Suprapubic skin (tissue), 4 donors: ENCODE measurements at regions not wholly inside any gene's neighbourhood (a gene's known extent, or its start where the extent isn't known, plus 50 kb on each side); places are given as distances from the start of the nearest gene placed in this dataset.

Experiments
- DNase-seq, 2 donors: peaks; one replicate each; pipeline ENCODE4 v3.0.0-alpha.2; 2019; ENCODE audit warnings: low spot score in 2 of 2
- H3K27ac ChIP-seq: fragments of 200-600 bp; sonication (generic); one replicate; pipeline ENCODE4 v1.5.1; 2019
- H3K27me3 ChIP-seq: fragments of 200-600 bp; sonication (generic); one replicate; pipeline ENCODE4 v1.5.1; 2019
- H3K36me3 ChIP-seq: fragments of 200-600 bp; sonication (generic); one replicate; pipeline ENCODE4 v1.5.1; 2019
- H3K4me1 ChIP-seq: fragments of 200-600 bp; sonication (generic); one replicate; pipeline ENCODE4 v1.5.1; 2019
- H3K4me3 ChIP-seq: fragments of 200-600 bp; sonication (generic); one replicate; pipeline ENCODE4 v1.5.1; 2019; ENCODE audit warnings: mild to moderate bottlenecking
- H3K9me3 ChIP-seq: fragments of 200-600 bp; sonication (generic); one replicate; pipeline ENCODE4 v1.5.1; 2019
- EP300 ChIP-seq: sonication (generic); formaldehyde crosslinking; IDR thresholded peaks from one replicate; pipeline ENCODE4 v1.6.1; 2017; ENCODE audit warnings: antibody characterized with exemption
- POLR2A ChIP-seq, 2 donors: fragments of 450-650 bp; IDR thresholded peaks; one replicate each; pipeline ENCODE4 v1.6.1; 2017; ENCODE audit warnings: antibody characterized with exemption in 2 of 2, mild to moderate bottlenecking in 2 of 2, moderate library complexity in 2 of 2
- POLR2AphosphoS5 ChIP-seq, 3 donors: sonication (generic); formaldehyde crosslinking; IDR thresholded peaks; one replicate each; pipeline ENCODE4 v1.6.1; 2017; ENCODE audit warnings: antibody characterized with exemption in 3 of 3
- WGBS: methylation state at CpG from one replicate; pipeline ENCODE4 v1.1.5; 2018; 5-methylcytosine and 5-hydroxymethylcytosine counted together
- TF ChIP-seq, protein P1 (sequence below), 2 donors: fragments of 200-600 bp in 1 of 2; fragments of 450-650 bp in 1 of 2; sonication (generic) in 1 of 2; IDR thresholded peaks; one replicate each; pipeline ENCODE4 v1.5.1; 2016 to 2019; ENCODE audit warnings: antibody characterized with exemption in 2 of 2, mild to moderate bottlenecking in 1 of 2, moderate library complexity in 1 of 2

DNA sequence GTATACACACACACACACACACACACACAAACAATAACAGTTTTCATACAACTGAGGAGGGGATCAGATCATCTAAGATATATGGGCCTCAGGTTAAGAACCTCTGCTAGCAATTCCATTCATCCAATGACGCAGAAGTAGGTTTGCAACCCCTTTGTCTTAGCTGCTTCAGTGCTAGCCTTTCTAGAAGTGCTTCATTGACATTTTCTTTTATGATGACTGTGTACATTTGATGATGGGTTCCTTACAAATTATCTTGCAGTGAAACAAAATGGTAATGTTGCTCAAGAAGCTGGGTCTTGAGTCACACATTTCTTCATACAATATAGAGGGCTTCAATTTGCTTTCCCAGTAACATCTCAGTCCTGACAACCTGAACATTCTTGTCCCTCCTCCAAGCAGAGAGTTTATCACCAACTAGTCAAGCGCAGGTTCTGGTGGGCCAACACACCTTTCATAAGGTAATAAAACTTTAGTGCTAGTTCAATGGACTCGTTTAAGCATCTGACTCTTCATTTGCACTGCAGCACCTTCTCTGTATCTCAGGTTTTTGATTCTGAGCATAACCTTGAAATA is 269.5 kb downstream of the CNTN3 start:
- no peak for DNase-seq
- Histone ChIP-seq H3K4me3 (no peak overlapping the region), H3K9me3 (no peaks in the 10 kb centered on the region), H3K27me3 (no peaks in the 10 kb centered on the region), H3K27ac (no peak overlapping the region), H3K4me1 (no peaks in the 10 kb centered on the region), H3K36me3 (no peaks in the 10 kb centered on the region)
- WGBS, result 91% methylated on average over 3 of the region's 3 CpGs
- TF ChIP-seq, protein P1, sequence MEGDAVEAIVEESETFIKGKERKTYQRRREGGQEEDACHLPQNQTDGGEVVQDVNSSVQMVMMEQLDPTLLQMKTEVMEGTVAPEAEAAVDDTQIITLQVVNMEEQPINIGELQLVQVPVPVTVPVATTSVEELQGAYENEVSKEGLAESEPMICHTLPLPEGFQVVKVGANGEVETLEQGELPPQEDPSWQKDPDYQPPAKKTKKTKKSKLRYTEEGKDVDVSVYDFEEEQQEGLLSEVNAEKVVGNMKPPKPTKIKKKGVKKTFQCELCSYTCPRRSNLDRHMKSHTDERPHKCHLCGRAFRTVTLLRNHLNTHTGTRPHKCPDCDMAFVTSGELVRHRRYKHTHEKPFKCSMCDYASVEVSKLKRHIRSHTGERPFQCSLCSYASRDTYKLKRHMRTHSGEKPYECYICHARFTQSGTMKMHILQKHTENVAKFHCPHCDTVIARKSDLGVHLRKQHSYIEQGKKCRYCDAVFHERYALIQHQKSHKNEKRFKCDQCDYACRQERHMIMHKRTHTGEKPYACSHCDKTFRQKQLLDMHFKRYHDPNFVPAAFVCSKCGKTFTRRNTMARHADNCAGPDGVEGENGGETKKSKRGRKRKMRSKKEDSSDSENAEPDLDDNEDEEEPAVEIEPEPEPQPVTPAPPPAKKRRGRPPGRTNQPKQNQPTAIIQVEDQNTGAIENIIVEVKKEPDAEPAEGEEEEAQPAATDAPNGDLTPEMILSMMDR (IDR thresholded peaks at IDR 0.05), result no peak
- TF ChIP-seq POLR2A (IDR thresholded peaks at IDR 0.05) (no peak), EP300 (no peak), POLR2AphosphoS5 (IDR thresholded peaks at IDR 0.05) (no peak)

DNA sequence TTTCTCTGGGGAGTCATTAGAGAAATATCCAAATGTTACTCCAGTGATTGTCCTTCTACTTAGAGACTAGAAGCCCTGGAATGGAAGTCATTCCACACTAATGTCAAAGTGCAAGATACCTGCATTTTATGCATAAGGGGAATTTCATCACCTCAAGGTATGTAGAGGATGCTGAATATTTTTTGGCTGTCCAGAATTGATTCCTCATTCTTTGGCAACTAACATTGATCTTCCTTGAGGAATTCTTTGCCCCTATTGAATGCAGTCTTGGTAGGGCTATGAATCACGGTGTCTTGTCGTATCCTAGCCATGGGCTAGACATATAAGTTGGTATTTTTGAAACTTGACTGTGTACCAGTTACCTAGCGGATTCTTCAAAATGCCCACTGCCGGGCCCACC is 271.1 kb downstream of the CNTN3 start:
- no peaks in the 10 kb centered on the region for H3K9me3 ChIP-seq
- TF ChIP-seq POLR2AphosphoS5 (IDR thresholded peaks at IDR 0.05) (no peak), EP300 (no peak), POLR2A (IDR thresholded peaks at IDR 0.05) (no peak)
- TF ChIP-seq, protein P1 (IDR thresholded peaks at IDR 0.05), result no peak
- H3K27me3 ChIP-seq, result no peaks in the 10 kb centered on the region
- no peaks in the 10 kb centered on the region for H3K4me1 ChIP-seq
- 69% methylated on average over 4 of the region's 4 CpGs for WGBS
- H3K36me3 ChIP-seq, result no peaks in the 10 kb centered on the region
- no peak overlapping the region for H3K4me3 ChIP-seq
- no peak overlapping the region for H3K27ac ChIP-seq
- DNase-seq, result no peak

DNA sequence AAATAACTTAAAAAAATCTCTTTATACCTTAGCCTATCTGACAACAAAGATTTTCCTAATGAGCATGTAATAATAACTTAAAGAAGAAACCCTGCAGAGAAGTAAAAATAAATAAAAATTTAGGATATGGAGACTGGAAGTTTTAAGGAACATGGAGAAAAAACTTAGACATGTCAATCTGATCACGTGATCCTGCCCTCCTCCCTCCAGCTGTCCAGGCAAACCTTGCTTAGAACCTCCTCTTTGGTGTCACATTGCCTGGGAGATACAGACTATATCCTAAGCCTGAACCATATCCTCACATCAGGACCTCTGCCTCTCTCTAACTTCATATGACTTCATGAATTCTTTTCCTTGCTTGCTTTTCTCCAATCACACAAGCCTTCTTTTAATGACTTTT is 275.5 kb downstream of the CNTN3 start:
- no peak overlapping the region for H3K4me3 ChIP-seq
- WGBS, result 74% methylated on average over 1 of the region's 1 CpG
- no peaks in the 10 kb centered on the region for H3K9me3 ChIP-seq
- H3K4me1 ChIP-seq, result no peaks in the 10 kb centered on the region
- DNase-seq, result no peak
- TF ChIP-seq EP300 (no peak), POLR2AphosphoS5 (IDR thresholded peaks at IDR 0.05) (no peak), POLR2A (IDR thresholded peaks at IDR 0.05) (no peak)
- TF ChIP-seq, protein P1 (IDR thresholded peaks at IDR 0.05), result no peak
- no peaks in the 10 kb centered on the region for H3K27me3 ChIP-seq
- H3K36me3 ChIP-seq, result no peaks in the 10 kb centered on the region
- no peak overlapping the region for H3K27ac ChIP-seq

DNA sequence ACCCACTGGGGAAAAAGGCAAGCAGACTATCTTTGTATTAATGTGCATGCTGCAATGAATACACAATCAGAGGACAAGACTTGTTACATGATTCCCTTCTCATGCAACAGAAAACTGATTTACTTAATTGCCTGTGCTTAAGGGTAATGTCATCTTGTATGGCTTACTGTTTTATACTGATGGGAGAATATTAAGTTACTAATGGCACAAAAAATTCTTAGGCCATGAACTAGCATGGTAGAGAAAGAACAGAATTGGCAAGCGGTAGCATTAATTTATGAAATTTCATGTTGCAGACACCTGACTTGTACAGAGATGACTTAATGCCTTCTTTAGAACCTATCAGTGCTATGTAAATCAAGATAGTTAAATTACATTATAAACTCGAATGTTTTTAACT is 282.3 kb downstream of the CNTN3 start:
- no peaks in the 10 kb centered on the region for H3K9me3 ChIP-seq

DNA sequence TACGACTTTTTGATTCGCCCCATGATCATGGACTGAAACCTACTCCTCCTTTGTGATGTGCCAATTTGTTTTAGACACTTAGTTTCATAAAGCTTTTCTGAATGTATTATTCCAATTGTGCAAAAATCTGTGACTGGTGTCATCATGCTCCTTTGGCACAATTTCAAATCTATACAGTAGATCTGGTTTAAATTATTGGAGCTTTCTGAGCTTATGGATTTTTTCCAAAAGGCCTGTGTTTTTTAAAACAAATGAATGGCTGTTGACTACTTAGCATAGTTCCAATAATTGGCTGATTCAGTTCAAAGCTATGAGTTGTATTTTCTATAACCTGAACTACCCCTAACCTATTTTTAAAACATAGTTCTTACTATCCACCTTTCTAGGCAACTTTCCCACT is 282.7 kb downstream of the CNTN3 start:
- Histone ChIP-seq H3K4me1 (no peaks in the 10 kb centered on the region), H3K9me3 (no peaks in the 10 kb centered on the region), H3K27me3 (no peaks in the 10 kb centered on the region), H3K36me3 (no peaks in the 10 kb centered on the region), H3K27ac (no peak overlapping the region), H3K4me3 (no peak overlapping the region)
- no peak for DNase-seq
- no peak for TF ChIP-seq EP300
- no peak for TF ChIP-seq POLR2AphosphoS5 (IDR thresholded peaks at IDR 0.05)
- TF ChIP-seq POLR2A (IDR thresholded peaks at IDR 0.05), result no peak
- TF ChIP-seq, protein P1 (IDR thresholded peaks at IDR 0.05), result no peak
- WGBS, result 79% methylated on average over 2 of the region's 2 CpGs

More for the DNA sequence above, 282.3 kb downstream of the CNTN3 start:
- TF ChIP-seq EP300 (no peak), POLR2A (IDR thresholded peaks at IDR 0.05) (no peak), POLR2AphosphoS5 (IDR thresholded peaks at IDR 0.05) (no peak)
- TF ChIP-seq, protein P1 (IDR thresholded peaks at IDR 0.05), result no peak
- Histone ChIP-seq H3K4me1 (no peaks in the 10 kb centered on the region), H3K27me3 (no peaks in the 10 kb centered on the region), H3K36me3 (no peaks in the 10 kb centered on the region), H3K4me3 (no peak overlapping the region), H3K27ac (no peak overlapping the region)
- 61% methylated on average over 2 of the region's 2 CpGs for WGBS
- no peak for DNase-seq
